ENCODE measurements at regions not wholly inside any gene's neighbourhood (a gene's known extent, or its start where the extent isn't known, plus 50 kb on each side); places are given as distances from the start of the nearest gene placed in this dataset.

GRCh38 chr6:85125526-85125925 is 324.4 kb upstream of the NT5E start:
- no peak for TF ChIP-seq ATF3 (CRISPR knock-in tag; conservative IDR thresholded peaks at IDR 0.05)
- no peak for TF ChIP-seq MAX (CRISPR knock-in tag; IDR thresholded peaks at IDR 0.05)
- no peak for TF ChIP-seq ZNF121 (CRISPR knock-in tag; IDR thresholded peaks at IDR 0.05)
- TF ChIP-seq FOXP1 (CRISPR knock-in tag; IDR thresholded peaks at IDR 0.05; ENCODE audit: borderline replicate concordance): no peak
- no peak for TF ChIP-seq CTCF (IDR thresholded peaks at IDR 0.05)
- TF ChIP-seq SP1 (CRISPR knock-in tag; conservative IDR thresholded peaks at IDR 0.05): no peak
- TF ChIP-seq JUN (CRISPR knock-in tag; IDR thresholded peaks at IDR 0.05): no peak
- TF ChIP-seq, protein P1, sequence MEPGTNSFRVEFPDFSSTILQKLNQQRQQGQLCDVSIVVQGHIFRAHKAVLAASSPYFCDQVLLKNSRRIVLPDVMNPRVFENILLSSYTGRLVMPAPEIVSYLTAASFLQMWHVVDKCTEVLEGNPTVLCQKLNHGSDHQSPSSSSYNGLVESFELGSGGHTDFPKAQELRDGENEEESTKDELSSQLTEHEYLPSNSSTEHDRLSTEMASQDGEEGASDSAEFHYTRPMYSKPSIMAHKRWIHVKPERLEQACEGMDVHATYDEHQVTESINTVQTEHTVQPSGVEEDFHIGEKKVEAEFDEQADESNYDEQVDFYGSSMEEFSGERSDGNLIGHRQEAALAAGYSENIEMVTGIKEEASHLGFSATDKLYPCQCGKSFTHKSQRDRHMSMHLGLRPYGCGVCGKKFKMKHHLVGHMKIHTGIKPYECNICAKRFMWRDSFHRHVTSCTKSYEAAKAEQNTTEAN (CRISPR knock-in tag; IDR thresholded peaks at IDR 0.05): no peak
- TF ChIP-seq USF2 (CRISPR knock-in tag; IDR thresholded peaks at IDR 0.05): no peak
- TF ChIP-seq KAT7 (CRISPR knock-in tag; IDR thresholded peaks at IDR 0.05; ENCODE audit: borderline replicate concordance): no peak

Data from WTC11 (cell line).